ENCODE measurements at regions not wholly inside any gene's neighbourhood (a gene's known extent, or its start where the extent isn't known, plus 50 kb on each side); places are given as distances from the start of the nearest gene placed in this dataset.

DNA sequence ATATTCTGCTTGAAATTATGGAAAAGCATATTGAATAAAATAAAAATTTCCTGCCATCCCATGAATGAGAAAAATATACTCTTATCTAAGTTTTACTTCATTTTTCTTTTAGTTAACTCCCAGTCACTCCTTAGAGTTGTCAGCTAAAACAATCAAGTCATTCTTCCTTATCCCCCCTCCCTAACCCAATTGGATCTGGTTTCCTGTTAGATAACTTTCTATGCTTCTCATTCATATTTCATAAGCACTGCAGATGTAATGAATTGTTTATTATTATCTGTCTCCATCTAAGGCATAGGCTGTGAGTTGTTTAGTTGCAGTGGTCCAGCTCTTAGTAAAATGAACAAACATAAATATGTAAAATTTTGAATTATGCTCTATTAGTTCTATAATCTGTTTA is 244.0 kb upstream of the GCFC2 start:
- TF ChIP-seq CTCF (IDR thresholded peaks at IDR 0.05), result no peak
- TF ChIP-seq POLR2A (IDR thresholded peaks at IDR 0.05), result no peak
